SK-N-SH treated with all-trans-retinoic acid at 6 μM for 48 hours (cell line): ENCODE measurements at regions not wholly inside any gene's neighbourhood (a gene's known extent, or its start where the extent isn't known, plus 50 kb on each side); places are given as distances from the start of the nearest gene placed in this dataset.

Experiments used
- ATAC-seq: fragments of 200-7000 bp; cut with Tn5 transposase; 3 replicates; pipeline ENCODE4 v1.9.1; 2020; ENCODE audit warnings: mild to moderate bottlenecking, moderate library complexity
- ARNTL ChIP-seq: fragments of 450-650 bp; formaldehyde crosslinking; IDR thresholded peaks from 2 replicates; pipeline ENCODE4 v1.5.0; 2020; ENCODE audit warnings: low read depth, mild to moderate bottlenecking, moderate library complexity, borderline replicate concordance
- BACH2 ChIP-seq: fragments of 250-450 bp; sonication (Bioruptor Pico); IDR thresholded peaks from 2 replicates; pipeline ENCODE4 v1.9.0; 2021; ENCODE audit warnings: mild to moderate bottlenecking, borderline replicate concordance
- CSDC2 ChIP-seq: fragments of 250-450 bp; sonication (Bioruptor Pico); IDR thresholded peaks from 2 replicates; pipeline ENCODE4 v1.5.0; 2020; ENCODE audit warnings: mild to moderate bottlenecking, moderate library complexity
- CSRNP3 ChIP-seq: fragments of 250-450 bp; sonication (Bioruptor Pico); IDR thresholded peaks from 2 replicates; pipeline ENCODE4 v1.5.1; 2021; ENCODE audit warnings: mild to moderate bottlenecking, moderate library complexity
- ESRRG ChIP-seq: fragments of 250-450 bp; sonication (Bioruptor Pico); IDR thresholded peaks from 2 replicates; pipeline ENCODE4 v1.6.1; 2021; ENCODE audit warnings: mild to moderate bottlenecking
- GLIS3 ChIP-seq: fragments of 250-450 bp; sonication (Bioruptor Pico); IDR thresholded peaks from 2 replicates; pipeline ENCODE4 v1.5.0; 2020; ENCODE audit warnings: mild to moderate bottlenecking, moderate library complexity
- OSR1 ChIP-seq: fragments of 250-450 bp; sonication (Bioruptor Pico); IDR thresholded peaks from 2 replicates; pipeline ENCODE4 v1.8.0; 2022; ENCODE audit warnings: moderate library complexity, mild to moderate bottlenecking, inconsistent platforms
- PATZ1 ChIP-seq: fragments of 250-450 bp; sonication (Bioruptor Pico); IDR thresholded peaks from 2 replicates; pipeline ENCODE4 v1.8.0; 2020; ENCODE audit warnings: mild to moderate bottlenecking, moderate library complexity, borderline replicate concordance
- POU6F1 ChIP-seq: fragments of 250-450 bp; sonication (Bioruptor Pico); IDR thresholded peaks from 2 replicates; pipeline ENCODE4 v1.8.0; 2021; ENCODE audit warnings: low read depth, mild to moderate bottlenecking, moderate library complexity, borderline replicate concordance
- PPARA ChIP-seq: fragments of 250-450 bp; sonication (Bioruptor Pico); IDR thresholded peaks from 2 replicates; pipeline ENCODE4 v1.5.0; 2020; ENCODE audit warnings: mild to moderate bottlenecking, borderline replicate concordance
- RARB ChIP-seq: fragments of 250-450 bp; sonication (Bioruptor Pico); IDR thresholded peaks from 2 replicates; pipeline ENCODE4 v1.8.0; 2021; ENCODE audit warnings: mild to moderate bottlenecking, moderate library complexity
- SNAI2 ChIP-seq: fragments of 250-450 bp; sonication (Bioruptor Pico); IDR thresholded peaks from 2 replicates; pipeline ENCODE4 v1.5.0; 2020; ENCODE audit warnings: mild to moderate bottlenecking, moderate library complexity
- TCF4 ChIP-seq: fragments of 250-450 bp; sonication (Bioruptor Pico); IDR thresholded peaks from 2 replicates; pipeline ENCODE4 v1.8.0; 2021; ENCODE audit warnings: mild to moderate bottlenecking, moderate library complexity, borderline replicate concordance
- TOX ChIP-seq: fragments of 250-450 bp; sonication (Bioruptor Pico); IDR thresholded peaks from 2 replicates; pipeline ENCODE4 v1.8.0; 2021; ENCODE audit warnings: mild to moderate bottlenecking, moderate library complexity, borderline replicate concordance
- TSHZ2 ChIP-seq: fragments of 250-450 bp; sonication (Bioruptor Pico); IDR thresholded peaks from 2 replicates; pipeline ENCODE4 v1.5.0; 2020; ENCODE audit warnings: mild to moderate bottlenecking, moderate library complexity
- ZC3H10 ChIP-seq: fragments of 250-450 bp; sonication (Bioruptor Pico); IDR thresholded peaks from 2 replicates; pipeline ENCODE4 v1.5.1; 2021; ENCODE audit warnings: mild to moderate bottlenecking, moderate library complexity
- ZFP30 ChIP-seq: fragments of 450-650 bp; formaldehyde crosslinking; IDR thresholded peaks from 2 replicates; pipeline ENCODE4 v1.5.0; 2022; ENCODE audit warnings: mild to moderate bottlenecking, moderate library complexity
- ZNF565 ChIP-seq: fragments of 450-650 bp; formaldehyde crosslinking; conservative IDR thresholded peaks from 2 replicates; pipeline ENCODE4 v1.5.0; 2020; ENCODE audit warnings: low read depth, mild to moderate bottlenecking, moderate library complexity
- ZNF70 ChIP-seq: fragments of 450-650 bp; formaldehyde crosslinking; IDR thresholded peaks from 2 replicates; pipeline ENCODE4 v1.5.0; 2020; ENCODE audit warnings: mild to moderate bottlenecking, moderate library complexity
- ZNF8 ChIP-seq: fragments of 450-650 bp; formaldehyde crosslinking; IDR thresholded peaks from 2 replicates; pipeline ENCODE4 v1.5.0; 2020; ENCODE audit warnings: mild to moderate bottlenecking, moderate library complexity

GRCh38 chr2:128978212-128978611 is 659.5 kb upstream of the HS6ST1 start (continued):
- TF ChIP-seq ZNF565 (CRISPR knock-in tag) (no peak), ZFP30 (CRISPR knock-in tag) (no peak), TCF4 (CRISPR knock-in tag) (no peak), ZNF70 (CRISPR knock-in tag) (no peak), TOX (CRISPR knock-in tag) (no peak), ZC3H10 (CRISPR knock-in tag) (no peak), POU6F1 (CRISPR knock-in tag) (no peak)
- TF ChIP-seq, all 23 proteins: peak for 0

GRCh38 chr2:128979182-128979581 is 660.5 kb upstream of the HS6ST1 start:
- ATAC-seq = no peak
- TF ChIP-seq GLIS3 (CRISPR knock-in tag) (no peak), TOX (CRISPR knock-in tag) (no peak), RARB (CRISPR knock-in tag) (no peak), TCF4 (CRISPR knock-in tag) (no peak), ESRRG (CRISPR knock-in tag) (no peak), OSR1 (no peak), PATZ1 (CRISPR knock-in tag) (no peak), ARNTL (CRISPR knock-in tag) (no peak), TSHZ2 (CRISPR knock-in tag) (no peak)

- ATAC-seq = no peak
- TF ChIP-seq CSRNP3 (CRISPR knock-in tag) (no peak), BACH2 (CRISPR knock-in tag) (no peak), PPARA (CRISPR knock-in tag) (no peak), ZC3H10 (CRISPR knock-in tag) (no peak), PATZ1 (CRISPR knock-in tag) (no peak), TCF4 (CRISPR knock-in tag) (no peak), SNAI2 (CRISPR knock-in tag) (no peak), ZNF565 (CRISPR knock-in tag) (no peak), ZFP30 (CRISPR knock-in tag) (no peak), OSR1 (no peak), CSDC2 (CRISPR knock-in tag) (no peak), ZNF8 (no peak), TSHZ2 (CRISPR knock-in tag) (no peak), ZNF70 (CRISPR knock-in tag) (no peak), GLIS3 (CRISPR knock-in tag) (no peak), RARB (CRISPR knock-in tag) (no peak), TOX (CRISPR knock-in tag) (no peak)
Observed at GRCh38 chr2:128980475-128980874, 661.8 kb upstream of the HS6ST1 start.
